ENCODE measurements at regions not wholly inside any gene's neighbourhood (a gene's known extent, or its start where the extent isn't known, plus 50 kb on each side); places are given as distances from the start of the nearest gene placed in this dataset.

DNA sequence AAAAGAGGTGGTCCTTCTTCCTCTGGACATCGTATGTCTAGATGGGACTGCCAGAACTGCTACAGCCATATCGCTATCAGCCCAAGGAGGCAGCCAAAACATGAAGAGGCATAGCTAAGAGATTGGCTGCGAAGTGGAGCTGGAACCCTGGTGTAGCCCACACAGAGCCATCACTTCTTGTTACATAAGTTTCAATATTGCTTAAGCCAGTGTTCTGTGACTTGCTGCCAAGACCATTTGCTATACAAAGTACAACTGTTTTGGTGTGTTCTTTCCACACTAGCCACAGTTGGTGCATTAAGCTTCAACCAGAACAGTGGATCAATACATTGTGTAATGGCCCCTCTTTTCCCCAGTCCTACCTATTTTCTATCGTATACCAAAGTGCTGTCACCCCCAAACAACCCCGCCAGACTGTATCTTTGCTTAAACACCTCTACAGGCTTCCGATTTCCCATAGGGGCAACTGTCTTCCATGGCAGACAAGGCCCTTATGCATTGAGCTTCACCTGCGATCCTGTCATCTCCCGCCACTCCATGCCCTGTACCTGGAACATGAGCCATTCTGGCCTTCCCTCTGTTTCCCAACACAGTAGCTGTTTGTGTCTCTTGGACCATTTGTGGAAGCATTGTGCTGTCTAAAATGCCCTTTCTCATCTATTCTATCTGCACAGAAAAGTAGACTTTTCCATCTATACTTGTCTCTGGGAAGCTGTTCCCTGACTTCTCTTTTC is 241.8 kb downstream of the TTLL7 start:
- Histone ChIP-seq H3K27me3 (peaks cover 0 to 4% (median 0%) of the 10 kb centered on the region in 9 donors), H3K4me3 (no peak overlapping the region), H3K9me3 (no peaks in the 10 kb centered on the region), H3K36me3 (no peaks in the 10 kb centered on the region), H3K4me1 (no peaks in the 10 kb centered on the region), H3K27ac (no peak overlapping the region)
- intact Hi-C loops (cut with DNase I) = no loop called here
- WGBS, 4 donors = 88 to 94% (median 91%) methylated on average over 8 of the region's 8 CpGs
- ATAC-seq = no peak
- TF ChIP-seq CTCF (IDR thresholded peaks at IDR 0.05) = no peak
- no peak for TF ChIP-seq POLR2A (IDR thresholded peaks at IDR 0.05)
- DNase-seq = no peak

- ATAC-seq (no peak), DNase-seq (no peak)
- Histone ChIP-seq H3K36me3 (no peaks in the 10 kb centered on the region), H3K27me3 (no peaks in the 10 kb centered on the region), H3K27ac (no peak overlapping the region), H3K4me1 (no peaks in the 10 kb centered on the region), H3K9me3 (no peaks in the 10 kb centered on the region), H3K4me3 (no peak overlapping the region)
- 89 to 99% (median 96%) methylated on average over 2 of the region's 2 CpGs for WGBS, 4 donors
- TF ChIP-seq POLR2A (IDR thresholded peaks at IDR 0.05) (no peak), CTCF (IDR thresholded peaks at IDR 0.05) (no peak)
- intact Hi-C loops (cut with DNase I) = no loop called here
These were observed 247.3 kb downstream of the TTLL7 start for GRCh38 chr1:83751602-83752001.

- TF ChIP-seq POLR2A (IDR thresholded peaks at IDR 0.05) = no peak
- no peak for TF ChIP-seq CTCF (IDR thresholded peaks at IDR 0.05)
- WGBS, 4 donors = 77 to 86% (median 81%) methylated on average over 1 of the region's 1 CpG
- H3K27me3 ChIP-seq = no peaks in the 10 kb centered on the region
- H3K27ac ChIP-seq = no peak overlapping the region
- H3K4me1 ChIP-seq = no peaks in the 10 kb centered on the region
- ATAC-seq (no peak), DNase-seq (no peak)
- no peaks in the 10 kb centered on the region for H3K9me3 ChIP-seq
- H3K4me3 ChIP-seq = no peak overlapping the region
- no peaks in the 10 kb centered on the region for H3K36me3 ChIP-seq
- intact Hi-C loops (cut with DNase I) = no loop called here
These were observed 248.7 kb downstream of the TTLL7 start for GRCh38 chr1:83750201-83750600.

DNA sequence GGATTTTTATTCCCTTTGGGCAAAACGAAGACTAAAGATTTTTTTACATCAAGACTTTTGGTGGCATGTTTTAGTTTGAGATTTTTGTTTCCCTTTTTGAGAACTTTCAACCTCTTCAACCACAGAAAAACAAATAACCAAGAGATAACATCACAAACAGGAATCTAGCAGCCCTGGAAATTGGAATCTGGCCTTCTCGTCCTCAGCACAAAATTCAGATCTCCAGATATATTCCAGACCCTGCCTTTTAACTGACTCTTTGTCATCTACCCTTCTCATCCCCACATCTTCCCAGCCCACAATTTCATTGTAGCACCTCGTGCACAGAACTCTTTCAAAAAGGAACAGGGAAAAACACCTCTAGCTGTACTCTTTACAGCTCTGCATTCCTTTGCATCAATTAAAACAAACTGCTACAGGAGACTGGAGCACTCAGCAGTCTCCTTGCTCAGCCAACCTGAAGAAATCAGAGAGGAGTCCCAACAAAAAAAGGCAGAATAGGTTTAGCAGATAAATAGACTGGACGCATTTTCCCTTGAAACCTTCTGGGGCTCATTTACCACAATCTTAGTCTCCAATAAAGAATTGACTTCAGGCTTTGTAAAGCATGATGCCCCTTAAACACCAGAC is 251.0 kb downstream of the TTLL7 start:
- TF ChIP-seq CTCF (IDR thresholded peaks at IDR 0.05) (no peak), POLR2A (IDR thresholded peaks at IDR 0.05) (no peak)
- DNase-seq = no peak
- no peak overlapping the region for H3K27ac ChIP-seq

More for the DNA sequence above, 251.0 kb downstream of the TTLL7 start:
- Histone ChIP-seq H3K9me3 (no peaks in the 10 kb centered on the region), H3K27me3 (no peaks in the 10 kb centered on the region), H3K4me3 (no peak overlapping the region), H3K36me3 (no peaks in the 10 kb centered on the region), H3K4me1 (no peaks in the 10 kb centered on the region)
- WGBS, 4 donors = 73 to 78% (median 77%) methylated on average over 4 of the region's 4 CpGs
- no peak for ATAC-seq
- intact Hi-C loops (cut with DNase I) = no loop called here
